Activated CD8-positive, alpha-beta memory T cell treated with anti-CD3 and anti-CD28 coated beads for 48 hours (primary cell): ENCODE measurements at regions not wholly inside any gene's neighbourhood (a gene's known extent, or its start where the extent isn't known, plus 50 kb on each side); places are given as distances from the start of the nearest gene placed in this dataset.

Experiments used
- DNase-seq, 3 experiments: peaks; one replicate each; pipeline ENCODE4 v3.0.0-alpha.2; 2020; ENCODE audit warnings: low read depth in 2 of 3, low spot score in 2 of 3

GRCh38 chr10:78873413-78873812 lies 195.4 kb upstream of the ZMIZ1 start:
- DNase-seq = no peak

DNA sequence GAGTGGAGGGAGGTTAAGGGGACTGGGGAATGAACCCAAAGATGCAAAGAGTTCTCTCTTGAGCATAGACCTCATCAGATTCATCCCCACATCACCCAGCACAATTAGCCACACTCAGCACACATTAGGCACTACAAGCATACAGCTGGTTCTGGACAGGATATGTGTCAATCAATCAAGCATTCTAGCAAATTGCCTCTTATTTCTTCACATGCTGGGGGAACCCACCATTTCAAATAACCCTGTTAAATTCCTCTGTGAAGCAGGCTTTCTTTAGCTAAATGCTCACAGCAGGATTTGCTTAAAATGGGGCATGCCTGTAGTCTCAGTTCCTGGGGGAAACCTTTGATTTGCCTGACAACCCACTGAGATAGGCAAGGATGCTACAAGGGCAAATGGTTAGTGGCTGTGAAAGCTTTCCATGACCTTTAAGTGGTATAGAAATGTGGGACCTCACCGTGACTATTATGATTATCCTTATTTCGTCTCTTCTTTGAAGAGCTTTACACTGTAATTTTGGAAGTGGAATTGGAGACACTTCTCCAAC lies 193.4 kb upstream of the ZMIZ1 start:
- no peak for DNase-seq

- DNase-seq = no peak
These were observed 192.8 kb upstream of the ZMIZ1 start for GRCh38 chr10:78875932-78876331.

GRCh38 chr10:78876449-78876848 lies 192.3 kb upstream of the ZMIZ1 start:
- DNase-seq = no peak

GRCh38 chr10:78879621-78880020 lies 189.1 kb upstream of the ZMIZ1 start:
- no peak for DNase-seq

DNA sequence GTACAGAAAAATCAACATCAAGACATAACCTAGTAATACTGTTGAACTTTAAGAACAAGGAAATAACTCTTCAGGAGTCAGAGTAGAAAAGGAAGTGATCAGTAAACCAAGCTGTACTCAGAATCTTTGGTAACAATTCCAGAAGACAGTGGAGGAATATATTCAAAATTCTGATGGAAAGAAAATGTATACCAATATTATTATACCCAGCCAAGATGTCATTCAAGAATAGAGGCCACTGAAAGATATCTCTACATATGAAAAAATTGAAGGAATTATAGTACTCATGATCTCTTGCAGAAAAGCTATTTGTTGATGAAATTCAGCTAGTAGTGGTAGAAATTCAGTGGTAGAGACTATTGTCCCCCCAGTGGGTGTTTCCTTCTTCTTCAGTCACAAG lies 182.6 kb upstream of the ZMIZ1 start:
- DNase-seq = no peak

DNA sequence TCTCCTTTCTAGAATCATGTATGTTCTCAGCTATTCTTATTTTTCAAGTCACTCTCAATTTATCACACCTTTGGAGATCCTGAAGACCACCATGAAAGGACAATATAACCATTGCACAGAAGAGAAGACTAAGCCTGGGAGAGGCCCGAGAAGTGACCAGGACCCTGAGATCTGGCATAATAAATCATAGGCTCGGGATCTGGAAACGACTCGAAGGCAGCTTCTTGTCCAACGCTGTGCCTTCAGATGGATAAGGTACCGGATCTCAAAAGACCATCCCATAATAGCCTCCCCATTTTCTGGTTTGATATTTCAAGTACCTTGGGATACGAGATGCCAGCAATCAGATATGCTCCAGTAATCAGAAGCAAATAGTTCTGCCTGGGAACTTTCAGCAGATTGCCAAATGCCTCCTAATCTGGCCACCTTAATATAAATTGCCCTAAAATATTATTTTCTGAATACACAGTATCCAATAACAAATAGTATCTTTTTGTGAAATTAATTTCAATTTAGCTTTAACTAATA lies 179.2 kb upstream of the ZMIZ1 start:
- DNase-seq = no peak

- DNase-seq = no peak
These were observed 178.3 kb upstream of the ZMIZ1 start for GRCh38 chr10:78890506-78890905.

- no peak for DNase-seq
These were observed 177.0 kb upstream of the ZMIZ1 start for GRCh38 chr10:78891741-78892140.

DNA sequence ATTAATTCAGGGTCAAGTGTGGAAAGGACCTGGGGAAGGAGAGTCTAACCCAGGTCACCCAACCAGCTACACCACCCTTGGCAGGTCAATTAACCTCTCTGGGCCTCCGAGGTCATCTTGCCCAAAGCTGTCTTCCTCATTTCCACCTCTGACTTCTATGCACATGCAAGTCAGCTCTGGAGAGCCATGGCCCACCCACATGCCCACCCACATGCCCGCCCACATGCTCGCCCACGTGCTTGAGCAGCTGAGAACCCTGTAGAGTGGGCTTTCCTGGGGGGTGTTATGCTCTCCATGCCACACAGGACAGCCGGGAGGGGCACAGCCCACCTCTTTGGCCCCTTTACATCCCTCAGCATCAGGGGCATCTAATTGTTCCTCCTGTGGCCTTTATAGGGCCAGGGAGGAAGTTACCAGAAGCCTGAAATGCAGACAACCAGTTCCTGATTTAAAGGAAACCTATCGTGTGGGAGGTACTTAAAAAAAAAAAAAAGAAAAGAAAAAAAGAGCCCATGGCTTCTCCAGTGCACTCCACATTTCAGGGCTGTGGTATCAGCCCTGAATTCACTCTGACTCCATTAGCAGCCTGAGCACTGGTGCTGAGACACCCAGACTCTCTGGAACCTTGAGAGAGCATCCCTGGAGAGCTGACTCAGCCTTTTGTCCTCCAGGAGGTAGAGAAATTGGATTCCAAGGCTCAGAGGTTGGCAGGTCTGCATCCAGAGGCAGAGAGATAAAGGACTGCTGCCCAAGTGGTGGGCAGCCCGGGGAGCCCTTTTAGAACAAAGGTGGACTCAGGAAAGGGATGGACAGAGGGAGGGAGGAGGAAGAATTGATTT lies 176.2 kb upstream of the ZMIZ1 start:
- no peak for DNase-seq

DNA sequence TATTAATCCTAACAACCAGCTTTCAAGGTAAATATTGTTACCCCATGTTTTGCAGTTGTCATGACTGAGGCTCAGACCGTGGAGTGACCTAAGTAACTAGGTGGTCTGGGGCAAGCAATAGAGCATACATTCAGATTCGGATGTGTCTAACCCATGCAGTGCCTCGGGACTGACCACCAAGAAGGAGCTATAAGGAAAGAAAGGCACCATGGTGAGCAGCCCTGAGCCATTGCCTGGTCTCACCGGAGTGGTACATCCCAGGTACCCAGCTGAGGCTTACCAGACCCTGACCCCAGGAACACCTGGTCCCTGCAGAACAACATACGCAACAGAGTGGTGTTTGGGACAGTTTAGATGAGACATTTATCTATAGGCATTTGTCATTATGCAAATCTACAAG lies 175.5 kb upstream of the ZMIZ1 start:
- DNase-seq = no peak

GRCh38 chr10:78894089-78894840 lies 174.5 kb upstream of the ZMIZ1 start:
- no peak for DNase-seq

GRCh38 chr10:78894841-78895195 lies 173.9 kb upstream of the ZMIZ1 start:
- DNase-seq = no peak

GRCh38 chr10:78895469-78895868 lies 173.3 kb upstream of the ZMIZ1 start:
- no peak for DNase-seq

DNA sequence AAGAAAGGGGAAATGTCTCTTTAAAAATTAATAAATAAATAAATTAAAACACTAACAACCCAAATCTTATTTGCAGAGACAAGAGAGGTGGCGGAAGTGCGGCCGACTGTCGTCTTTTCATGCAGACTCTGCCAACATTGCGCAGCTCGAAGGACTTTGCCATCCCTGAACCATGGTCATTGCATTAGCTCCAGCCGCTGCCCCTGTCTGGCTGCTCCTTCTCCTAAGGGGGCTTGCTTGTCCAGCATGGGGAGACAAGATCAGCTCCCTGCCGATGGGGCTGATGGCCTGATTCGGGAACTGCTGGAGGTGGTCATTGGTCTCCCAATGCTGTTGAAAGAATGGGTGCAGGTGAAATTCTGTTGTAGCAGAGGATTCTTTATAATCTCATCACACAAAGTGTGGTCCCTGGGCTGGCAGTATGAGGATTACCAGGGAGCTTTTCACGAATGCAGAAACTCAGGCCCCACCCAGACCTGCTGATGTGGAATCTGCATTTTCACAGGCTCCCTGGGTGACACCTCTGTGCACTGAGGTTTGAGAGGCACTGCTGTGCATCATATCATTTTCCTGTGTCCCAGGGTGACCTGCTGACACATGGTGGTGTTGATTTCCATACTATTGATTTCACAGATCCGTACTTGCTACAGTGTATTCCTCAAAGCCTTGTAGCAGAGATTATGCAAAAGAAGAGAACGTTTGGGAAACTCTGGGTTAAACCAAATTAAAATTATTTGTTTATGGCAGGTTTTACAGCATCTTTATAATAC lies 172.4 kb upstream of the ZMIZ1 start:
- no peak for DNase-seq

DNA sequence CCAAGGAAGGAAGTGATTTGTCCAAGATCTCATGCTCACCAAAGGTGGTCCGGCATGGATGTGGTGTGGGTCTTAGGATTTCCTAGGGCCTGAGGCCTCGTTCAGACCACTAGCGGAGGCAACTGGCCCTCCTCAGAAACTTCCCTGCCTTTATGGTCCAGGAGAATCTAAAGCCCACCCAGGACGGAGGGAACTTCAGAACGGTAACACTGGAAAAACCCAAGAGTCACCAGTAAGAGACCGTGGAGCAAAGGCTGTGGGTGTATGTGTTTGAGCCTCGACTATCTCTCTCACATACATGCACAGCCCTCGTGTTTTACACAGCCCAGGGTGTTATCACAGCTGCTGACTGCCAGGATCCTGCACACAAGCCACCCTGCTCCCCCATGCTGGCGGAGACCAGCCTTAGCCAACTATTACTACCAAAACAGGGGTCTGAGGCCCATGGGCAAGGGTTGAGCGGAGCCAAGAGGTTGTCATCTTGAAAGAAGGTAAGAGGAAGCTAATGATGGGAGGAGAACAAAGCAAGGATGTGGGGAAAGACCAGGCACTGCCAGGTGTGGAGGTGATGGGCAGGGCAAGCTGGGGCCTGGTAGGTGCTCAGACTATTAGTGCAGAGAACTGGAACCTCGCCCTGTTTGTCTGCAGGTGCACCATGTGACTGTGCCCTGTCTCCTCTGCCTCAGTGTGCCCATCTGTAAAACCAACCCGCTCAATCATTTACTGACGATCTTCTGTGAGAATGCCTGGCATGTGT lies 170.2 kb upstream of the ZMIZ1 start:
- no peak for DNase-seq

DNA sequence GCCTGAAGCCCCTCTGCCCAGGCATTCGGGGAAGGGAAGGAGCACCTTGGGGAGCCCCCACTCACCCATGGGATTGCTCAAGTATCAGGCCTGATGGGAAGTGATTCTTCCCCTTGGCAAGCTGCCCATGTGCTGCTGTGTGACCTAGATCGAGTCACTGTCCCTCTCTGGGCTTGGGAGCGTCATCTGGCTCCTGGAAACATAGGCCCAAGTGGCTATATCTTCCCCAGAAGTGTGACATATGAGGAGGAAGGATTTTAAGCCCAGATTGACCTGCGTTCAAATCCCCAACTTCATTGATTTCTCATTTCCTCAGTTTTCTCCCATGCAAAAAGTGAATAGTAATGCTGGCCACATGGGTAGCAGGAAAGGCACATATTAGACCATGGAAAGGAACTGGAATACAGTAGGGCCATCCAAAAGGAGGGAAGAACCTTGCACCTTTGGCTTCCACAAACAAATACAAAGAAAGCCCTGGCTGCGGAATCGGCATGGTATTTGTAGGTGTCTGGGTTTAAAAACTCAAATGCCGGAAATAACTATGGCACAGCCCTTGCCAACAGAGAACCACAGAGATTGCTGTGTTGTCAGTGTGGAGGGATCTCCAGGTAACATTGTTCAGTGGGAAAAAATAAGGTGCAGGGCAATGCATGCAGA lies 169.5 kb upstream of the ZMIZ1 start:
- no peak for DNase-seq

GRCh38 chr10:78899996-78900714 lies 168.6 kb upstream of the ZMIZ1 start:
- DNase-seq = no peak

DNA sequence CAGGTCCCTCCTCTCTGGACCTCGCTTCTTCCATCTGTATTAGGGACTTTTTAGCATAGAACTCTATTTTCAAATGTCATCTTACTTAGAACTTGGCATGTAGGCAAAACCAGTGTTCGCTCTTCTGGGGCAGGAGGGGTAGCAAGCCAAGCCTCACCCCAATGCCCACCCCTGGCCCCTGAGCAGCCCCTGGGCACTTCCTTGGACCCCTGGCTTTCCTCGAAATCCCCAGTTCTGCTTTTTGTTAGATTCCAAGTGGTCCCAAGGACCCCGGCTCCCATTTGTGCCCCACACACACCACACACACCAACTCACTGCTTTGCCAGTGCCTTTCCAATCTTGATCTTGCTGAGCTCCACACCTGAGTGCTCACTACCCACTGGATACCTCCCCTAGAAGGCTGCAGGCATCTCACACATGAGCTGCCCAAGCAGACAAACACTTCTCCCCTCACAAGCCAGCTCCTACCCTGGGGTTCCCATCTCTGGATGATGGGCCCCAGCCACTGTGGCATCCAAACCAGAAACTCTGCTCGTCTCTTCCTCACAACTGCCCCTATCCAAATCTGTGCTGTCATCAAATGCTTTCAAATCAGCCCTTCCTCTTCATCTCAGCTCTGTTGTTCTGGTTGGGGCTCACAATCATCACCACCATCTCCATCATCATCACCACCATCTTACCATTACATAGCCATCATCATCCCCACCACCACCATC lies 167.9 kb upstream of the ZMIZ1 start:
- no peak for DNase-seq
